ENCODE measurements at regions not wholly inside any gene's neighbourhood (a gene's known extent, or its start where the extent isn't known, plus 50 kb on each side); places are given as distances from the start of the nearest gene placed in this dataset.

- Mint-ChIP-seq H3K4me1 (ENCODE audit: low read depth) (no peaks in the 10 kb centered on the region), H3K4me3 (no peak overlapping the region), H3K27ac (no peak overlapping the region), H3K27me3 (ENCODE audit: low read depth) (peaks cover 7% of the 10 kb centered on the region), H3K36me3 (ENCODE audit: insufficient read depth in 2 of 2) (no peaks in the 10 kb centered on the region), H3K9me3 (peaks cover 0 to 4% of the 10 kb centered on the region in 2 donors)
- DNase-seq (no peak), ATAC-seq (replicated peaks in 1 of 2) (no peak)
These were observed 661.5 kb downstream of the EPM2A start for GRCh38 chr6:145073811-145074210.

- Mint-ChIP-seq H3K36me3 (ENCODE audit: insufficient read depth in 2 of 2) (no peaks in the 10 kb centered on the region), H3K4me1 (ENCODE audit: low read depth) (no peaks in the 10 kb centered on the region), H3K27me3 (ENCODE audit: low read depth) (peaks cover 7% of the 10 kb centered on the region), H3K9me3 (peaks cover 0 to 4% of the 10 kb centered on the region in 2 donors), H3K4me3 (no peak overlapping the region), H3K27ac (no peak overlapping the region)
- no peak for ATAC-seq (replicated peaks in 1 of 2)
- no peak for DNase-seq
These were observed 660.5 kb downstream of the EPM2A start for GRCh38 chr6:145074805-145075204.

- Mint-ChIP-seq H3K4me1 (ENCODE audit: low read depth) (no peaks in the 10 kb centered on the region), H3K27ac (no peak overlapping the region), H3K36me3 (ENCODE audit: insufficient read depth in 2 of 2) (no peaks in the 10 kb centered on the region), H3K9me3 (peaks cover 0 to 4% of the 10 kb centered on the region in 2 donors), H3K4me3 (no peak overlapping the region), H3K27me3 (ENCODE audit: low read depth) (peaks cover 7% of the 10 kb centered on the region)
- no peak for DNase-seq
- peak in 1 of 2 donors; percentile 39 for ATAC-seq (replicated peaks in 1 of 2)
These were observed 659.9 kb downstream of the EPM2A start for GRCh38 chr6:145075425-145075824.

GRCh38 chr6:145076115-145076841 is 659.0 kb downstream of the EPM2A start:
- Mint-ChIP-seq H3K27ac (no peak overlapping the region), H3K4me3 (no peak overlapping the region)
- no peak for ATAC-seq (replicated peaks in 1 of 2)

GRCh38 chr6:145077382-145077781 is 657.9 kb downstream of the EPM2A start:
- ATAC-seq (replicated peaks in 1 of 2): no peak
- peaks cover 0 to 2% of the 10 kb centered on the region in 2 donors for H3K9me3 Mint-ChIP-seq
- peaks cover 7% of the 10 kb centered on the region for H3K27me3 Mint-ChIP-seq (ENCODE audit: low read depth)
- H3K4me3 Mint-ChIP-seq: no peak overlapping the region
- no peaks in the 10 kb centered on the region for H3K4me1 Mint-ChIP-seq (ENCODE audit: low read depth)
- H3K27ac Mint-ChIP-seq: no peak overlapping the region
- H3K36me3 Mint-ChIP-seq (ENCODE audit: insufficient read depth in 2 of 2): no peaks in the 10 kb centered on the region
- no peak for DNase-seq

More at GRCh38 chr6:145076115-145076841, 659.0 kb downstream of the EPM2A start:
- H3K27me3 Mint-ChIP-seq (ENCODE audit: low read depth): peaks cover 7% of the 10 kb centered on the region
- H3K9me3 Mint-ChIP-seq: peaks cover 0 to 4% of the 10 kb centered on the region in 2 donors
- H3K36me3 Mint-ChIP-seq (ENCODE audit: insufficient read depth in 2 of 2): no peaks in the 10 kb centered on the region
- DNase-seq: no peak
- H3K4me1 Mint-ChIP-seq (ENCODE audit: low read depth): no peaks in the 10 kb centered on the region

- no peaks in the 10 kb centered on the region for H3K27me3 Mint-ChIP-seq (ENCODE audit: low read depth)
- no peaks in the 10 kb centered on the region for H3K36me3 Mint-ChIP-seq (ENCODE audit: insufficient read depth in 2 of 2)
These were observed 654.7 kb downstream of the EPM2A start for GRCh38 chr6:145080651-145081050.

GRCh38 chr6:145081677-145082076 is 653.6 kb downstream of the EPM2A start:
- H3K27ac Mint-ChIP-seq: no peak overlapping the region
- DNase-seq (no peak), ATAC-seq (replicated peaks in 1 of 2) (no peak)
- no peaks in the 10 kb centered on the region for H3K4me1 Mint-ChIP-seq (ENCODE audit: low read depth)
- no peaks in the 10 kb centered on the region for H3K36me3 Mint-ChIP-seq (ENCODE audit: insufficient read depth in 2 of 2)
- no peaks in the 10 kb centered on the region for H3K9me3 Mint-ChIP-seq
- H3K27me3 Mint-ChIP-seq (ENCODE audit: low read depth): no peaks in the 10 kb centered on the region
- H3K4me3 Mint-ChIP-seq: no peak overlapping the region

More at GRCh38 chr6:145080651-145081050, 654.7 kb downstream of the EPM2A start:
- Mint-ChIP-seq H3K4me3 (no peak overlapping the region), H3K4me1 (ENCODE audit: low read depth) (no peaks in the 10 kb centered on the region), H3K9me3 (no peaks in the 10 kb centered on the region), H3K27ac (no peak overlapping the region)
- DNase-seq (no peak), ATAC-seq (replicated peaks in 1 of 2) (no peak)

GRCh38 chr6:145082359-145082758 is 653.0 kb downstream of the EPM2A start:
- ATAC-seq (replicated peaks in 1 of 2) (no peak), DNase-seq (no peak)
- Mint-ChIP-seq H3K36me3 (ENCODE audit: insufficient read depth in 2 of 2) (no peaks in the 10 kb centered on the region), H3K27ac (no peak overlapping the region), H3K4me3 (no peak overlapping the region), H3K4me1 (ENCODE audit: low read depth) (no peaks in the 10 kb centered on the region), H3K9me3 (no peaks in the 10 kb centered on the region), H3K27me3 (ENCODE audit: low read depth) (no peaks in the 10 kb centered on the region)

GRCh38 chr6:145086197-145086596 is 649.1 kb downstream of the EPM2A start:
- Mint-ChIP-seq H3K36me3 (ENCODE audit: insufficient read depth in 2 of 2) (no peaks in the 10 kb centered on the region), H3K27ac (no peak overlapping the region), H3K4me1 (ENCODE audit: low read depth) (no peaks in the 10 kb centered on the region), H3K4me3 (no peak overlapping the region), H3K27me3 (ENCODE audit: low read depth) (peaks cover 4% of the 10 kb centered on the region), H3K9me3 (no peaks in the 10 kb centered on the region)
- no peak for DNase-seq
- ATAC-seq (replicated peaks in 1 of 2): no peak

- DNase-seq: no peak
- ATAC-seq (replicated peaks in 1 of 2): peak; percentile 51 to 67
- H3K27ac Mint-ChIP-seq: no peak overlapping the region
- H3K36me3 Mint-ChIP-seq (ENCODE audit: insufficient read depth in 2 of 2): no peaks in the 10 kb centered on the region
- peaks cover 4% of the 10 kb centered on the region for H3K27me3 Mint-ChIP-seq (ENCODE audit: low read depth)
- no peaks in the 10 kb centered on the region for H3K9me3 Mint-ChIP-seq
- H3K4me1 Mint-ChIP-seq (ENCODE audit: low read depth): no peaks in the 10 kb centered on the region
- no peak overlapping the region for H3K4me3 Mint-ChIP-seq
These were observed 648.3 kb downstream of the EPM2A start for GRCh38 chr6:145087034-145087433.

- H3K9me3 Mint-ChIP-seq: no peaks in the 10 kb centered on the region
- H3K27ac Mint-ChIP-seq: no peak overlapping the region
- DNase-seq (no peak), ATAC-seq (replicated peaks in 1 of 2) (no peak)
- H3K4me1 Mint-ChIP-seq (ENCODE audit: low read depth): no peaks in the 10 kb centered on the region
- no peaks in the 10 kb centered on the region for H3K36me3 Mint-ChIP-seq (ENCODE audit: insufficient read depth in 2 of 2)
- peaks cover 4% of the 10 kb centered on the region for H3K27me3 Mint-ChIP-seq (ENCODE audit: low read depth)
- H3K4me3 Mint-ChIP-seq: no peak overlapping the region
These were observed 644.3 kb downstream of the EPM2A start for GRCh38 chr6:145090801-145091585.

- no peak overlapping the region for H3K4me3 Mint-ChIP-seq
- H3K27ac Mint-ChIP-seq: no peak overlapping the region
- H3K27me3 Mint-ChIP-seq (ENCODE audit: low read depth): peaks cover 4% of the 10 kb centered on the region
- no peak for ATAC-seq (replicated peaks in 1 of 2)
- H3K36me3 Mint-ChIP-seq (ENCODE audit: insufficient read depth in 2 of 2): no peaks in the 10 kb centered on the region
- no peaks in the 10 kb centered on the region for H3K9me3 Mint-ChIP-seq
- H3K4me1 Mint-ChIP-seq (ENCODE audit: low read depth): no peaks in the 10 kb centered on the region
- DNase-seq: no peak
These were observed 643.7 kb downstream of the EPM2A start for GRCh38 chr6:145091586-145092142.

GRCh38 chr6:145092554-145092953 is 642.8 kb downstream of the EPM2A start:
- H3K4me3 Mint-ChIP-seq: no peak overlapping the region
- no peak overlapping the region for H3K27ac Mint-ChIP-seq
- H3K4me1 Mint-ChIP-seq (ENCODE audit: low read depth): no peaks in the 10 kb centered on the region
- H3K9me3 Mint-ChIP-seq: no peaks in the 10 kb centered on the region
- no peak for ATAC-seq (replicated peaks in 1 of 2)
- DNase-seq: no peak
- peaks cover 0 to 2% of the 10 kb centered on the region in 2 donors for H3K36me3 Mint-ChIP-seq (ENCODE audit: insufficient read depth in 2 of 2)
- peaks cover 4% of the 10 kb centered on the region for H3K27me3 Mint-ChIP-seq (ENCODE audit: low read depth)

Data from activated T-cell treated with anti-CD3 and anti-CD28 coated beads, Interleukin-2, amount 50 U/mL, for 72 hours (primary cell).